ENCODE measurements at regions not wholly inside any gene's neighbourhood (a gene's known extent, or its start where the extent isn't known, plus 50 kb on each side); places are given as distances from the start of the nearest gene placed in this dataset.
"Not testable (repeated sequence)": the region's sequence is repeated elsewhere in the genome, so short reads cannot be mapped to it uniquely, and the experiment has no call there.

DNA sequence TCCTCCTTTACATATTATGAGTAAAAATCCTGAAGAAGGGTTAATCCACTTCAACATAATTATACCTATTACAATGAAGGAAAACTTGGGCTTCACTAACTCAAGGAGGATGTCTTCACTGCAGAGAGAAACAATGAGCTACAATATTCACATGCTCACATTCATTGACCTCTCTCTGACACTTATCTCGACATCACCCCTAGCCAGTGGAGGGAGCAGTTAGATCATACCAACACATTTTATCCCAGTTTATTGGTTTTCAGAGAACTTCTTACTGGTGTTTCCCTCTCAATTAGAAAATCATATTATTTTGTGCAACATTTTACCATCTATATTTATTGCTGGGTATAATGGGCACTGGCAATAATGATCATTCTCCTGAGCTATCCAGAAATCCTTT is 646.5 kb downstream of the TENT5A start:
- no peaks in the 10 kb centered on the region for H3K9me3 ChIP-seq
- no peak overlapping the region for H3K27ac ChIP-seq
- TF ChIP-seq, protein P1, sequence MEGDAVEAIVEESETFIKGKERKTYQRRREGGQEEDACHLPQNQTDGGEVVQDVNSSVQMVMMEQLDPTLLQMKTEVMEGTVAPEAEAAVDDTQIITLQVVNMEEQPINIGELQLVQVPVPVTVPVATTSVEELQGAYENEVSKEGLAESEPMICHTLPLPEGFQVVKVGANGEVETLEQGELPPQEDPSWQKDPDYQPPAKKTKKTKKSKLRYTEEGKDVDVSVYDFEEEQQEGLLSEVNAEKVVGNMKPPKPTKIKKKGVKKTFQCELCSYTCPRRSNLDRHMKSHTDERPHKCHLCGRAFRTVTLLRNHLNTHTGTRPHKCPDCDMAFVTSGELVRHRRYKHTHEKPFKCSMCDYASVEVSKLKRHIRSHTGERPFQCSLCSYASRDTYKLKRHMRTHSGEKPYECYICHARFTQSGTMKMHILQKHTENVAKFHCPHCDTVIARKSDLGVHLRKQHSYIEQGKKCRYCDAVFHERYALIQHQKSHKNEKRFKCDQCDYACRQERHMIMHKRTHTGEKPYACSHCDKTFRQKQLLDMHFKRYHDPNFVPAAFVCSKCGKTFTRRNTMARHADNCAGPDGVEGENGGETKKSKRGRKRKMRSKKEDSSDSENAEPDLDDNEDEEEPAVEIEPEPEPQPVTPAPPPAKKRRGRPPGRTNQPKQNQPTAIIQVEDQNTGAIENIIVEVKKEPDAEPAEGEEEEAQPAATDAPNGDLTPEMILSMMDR (IDR thresholded peaks at IDR 0.05) = no peak
- ATAC-seq (no peak), DNase-seq (no peak)
- intact Hi-C loops (cut with DNase I) = no loop called here
- H3K27me3 ChIP-seq (ENCODE audit: insufficient read depth in 3 of 3, low read length in 2 of 3) = no peaks in the 10 kb centered on the region
- no peak overlapping the region for H3K4me3 ChIP-seq
- no peaks in the 10 kb centered on the region for H3K36me3 ChIP-seq (ENCODE audit: insufficient read depth in 1 of 2, low read depth in 1 of 2)
- no peaks in the 10 kb centered on the region for H3K4me1 ChIP-seq
- WGBS, 3 donors = 44 to 73% (median 62%) methylated on average over 1 of the region's 1 CpG

DNA sequence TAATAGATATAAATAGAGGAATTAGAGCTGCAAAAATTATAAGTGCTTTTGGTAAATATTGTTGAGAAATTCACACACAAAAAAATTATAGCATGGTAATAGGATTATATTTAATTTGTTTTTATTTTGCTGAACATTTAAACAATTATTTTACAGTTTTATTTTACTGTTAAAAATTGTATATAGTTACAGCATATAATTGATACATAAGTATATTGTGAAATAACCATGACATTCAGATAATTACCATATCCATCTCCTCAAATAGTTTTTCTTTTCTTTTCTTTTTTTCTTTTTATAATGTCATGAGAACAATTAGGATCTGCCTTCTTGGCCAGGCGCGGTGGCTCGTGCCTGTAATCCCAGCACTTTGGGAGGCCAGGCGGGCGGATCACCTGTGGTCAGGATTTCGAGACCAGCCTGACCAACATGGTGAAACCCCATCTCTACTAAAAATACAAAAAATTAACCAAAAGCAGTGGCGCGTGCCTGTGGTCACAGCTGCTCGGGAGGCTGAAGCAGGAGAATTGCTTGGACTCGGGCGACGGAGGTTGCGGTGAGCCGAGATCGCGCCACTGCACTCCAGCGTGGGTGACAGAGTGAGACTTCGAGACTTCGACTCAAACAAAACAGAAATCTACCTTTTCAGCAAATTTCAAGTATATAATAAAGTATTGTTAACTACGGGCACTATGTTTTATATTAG is 654.2 kb downstream of the TENT5A start:
- intact Hi-C loops (cut with DNase I) = no loop called here
- TF ChIP-seq, protein P1 (IDR thresholded peaks at IDR 0.05) = no peak
- 88 to 96% (median 88%) methylated on average over 20 of the region's 20 CpGs for WGBS, 3 donors

DNA sequence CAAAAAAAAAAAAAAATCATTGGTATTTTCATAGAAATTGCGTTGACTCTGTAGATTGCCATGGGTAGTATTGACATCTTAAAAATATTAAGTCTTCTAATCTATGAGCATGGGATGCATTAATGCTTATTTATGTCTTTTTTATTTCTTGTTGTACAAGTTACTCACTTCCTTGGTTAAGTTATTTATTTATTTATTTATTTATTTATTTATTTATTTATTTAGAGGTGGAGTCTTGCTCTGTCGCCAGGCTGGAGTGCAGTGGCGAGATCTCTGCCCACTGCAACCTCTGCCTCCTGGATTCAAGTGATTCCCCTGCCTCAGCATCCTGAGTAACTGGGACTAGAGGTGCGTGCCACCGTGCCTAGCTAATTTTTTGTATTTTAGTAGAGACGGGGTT is 656.0 kb downstream of the TENT5A start:
- ATAC-seq; H3K27ac ChIP-seq; H3K4me3 ChIP-seq; H3K9me3 ChIP-seq; H3K4me1 ChIP-seq; H3K27me3 ChIP-seq (ENCODE audit: insufficient read depth in 3 of 3, low read length in 2 of 3); DNase-seq; intact Hi-C loops (cut with DNase I); H3K36me3 ChIP-seq (ENCODE audit: insufficient read depth in 1 of 2, low read depth in 1 of 2): not testable (repeated sequence)
- 71 to 93% (median 73%) methylated on average over 6 of the region's 6 CpGs for WGBS, 3 donors

More for the DNA sequence above, 654.2 kb downstream of the TENT5A start:
- no peaks in the 10 kb centered on the region for H3K9me3 ChIP-seq
- H3K4me1 ChIP-seq = no peaks in the 10 kb centered on the region
- ATAC-seq (no peak), DNase-seq (no peak)
- no peaks in the 10 kb centered on the region for H3K27me3 ChIP-seq (ENCODE audit: insufficient read depth in 3 of 3, low read length in 2 of 3)
- no peak overlapping the region for H3K27ac ChIP-seq
- H3K4me3 ChIP-seq = no peak overlapping the region
- no peaks in the 10 kb centered on the region for H3K36me3 ChIP-seq (ENCODE audit: insufficient read depth in 1 of 2, low read depth in 1 of 2)

DNA sequence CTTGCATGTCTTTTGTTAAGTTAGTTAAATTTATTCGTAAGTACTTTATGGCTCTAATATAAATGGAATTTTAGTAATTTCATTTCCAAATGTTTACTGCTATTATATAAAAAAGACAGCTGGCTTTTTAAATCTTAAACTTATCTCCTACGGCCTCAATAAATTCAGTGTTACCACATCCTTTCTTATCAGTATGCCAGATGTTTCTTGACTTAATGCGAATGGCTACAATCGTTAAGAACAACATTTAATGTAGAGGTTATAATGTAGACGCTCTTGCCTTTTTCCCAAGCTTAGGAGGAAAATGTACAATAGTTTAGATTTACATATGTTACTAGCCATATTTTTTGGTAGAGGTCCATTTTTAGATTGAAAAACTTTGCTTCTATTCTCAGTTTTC is 659.4 kb downstream of the TENT5A start:
- Histone ChIP-seq H3K27ac (no peak overlapping the region), H3K27me3 (ENCODE audit: insufficient read depth in 3 of 3, low read length in 2 of 3) (no peaks in the 10 kb centered on the region), H3K9me3 (no peaks in the 10 kb centered on the region), H3K36me3 (ENCODE audit: insufficient read depth in 1 of 2, low read depth in 1 of 2) (no peaks in the 10 kb centered on the region), H3K4me3 (no peak overlapping the region), H3K4me1 (no peaks in the 10 kb centered on the region)
- intact Hi-C loops (cut with DNase I) = no loop called here
- DNase-seq (no peak), ATAC-seq (no peak)
- WGBS, 3 donors = 60 to 83% (median 66%) methylated on average over 5 of the region's 5 CpGs
- TF ChIP-seq, protein P1 (IDR thresholded peaks at IDR 0.05) = no peak

DNA sequence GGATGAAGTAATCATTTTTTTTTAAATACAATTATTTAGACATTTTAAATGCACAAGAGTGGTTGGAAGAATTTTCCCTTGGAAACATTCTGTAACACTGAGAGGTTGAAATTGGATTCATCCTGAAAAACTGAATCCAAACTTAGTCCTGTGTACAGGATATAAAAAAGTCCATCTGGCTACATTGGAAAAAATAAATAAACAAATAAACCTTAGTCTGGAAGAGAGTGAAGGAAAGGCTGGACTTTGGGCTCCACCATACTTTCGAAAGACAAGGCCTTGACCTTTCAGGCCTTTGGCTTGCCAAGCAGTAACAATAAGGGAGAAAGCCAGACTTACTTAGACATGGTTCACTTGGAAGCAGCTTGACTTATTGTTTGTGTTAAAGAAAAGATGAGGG is 664.3 kb downstream of the TENT5A start:
- H3K36me3 ChIP-seq (ENCODE audit: insufficient read depth in 1 of 2, low read depth in 1 of 2) = no peaks in the 10 kb centered on the region
- TF ChIP-seq, protein P1 (IDR thresholded peaks at IDR 0.05) = no peak
- no peaks in the 10 kb centered on the region for H3K4me1 ChIP-seq
- no peak overlapping the region for H3K27ac ChIP-seq
- ATAC-seq (peak in 1 of 4 donors; percentile 35), DNase-seq (no peak)
- H3K9me3 ChIP-seq = no peaks in the 10 kb centered on the region
- WGBS, 3 donors = 50 to 67% (median 61%) methylated on average over 1 of the region's 1 CpG
- no peak overlapping the region for H3K4me3 ChIP-seq
- intact Hi-C loops (cut with DNase I) = no loop called here
- no peaks in the 10 kb centered on the region for H3K27me3 ChIP-seq (ENCODE audit: insufficient read depth in 3 of 3, low read length in 2 of 3)

Data from psoas muscle (tissue), 7 donors.